ENCODE measurements at regions not wholly inside any gene's neighbourhood (a gene's known extent, or its start where the extent isn't known, plus 50 kb on each side); places are given as distances from the start of the nearest gene placed in this dataset.

GRCh38 chr14:84655014-84655413, 874.9 kb upstream of the FLRT2 start:
- TF ChIP-seq CTCF (IDR thresholded peaks at IDR 0.05; ENCODE audit: control extremely low read depth, extremely low read depth): no peak
- no peak for ATAC-seq (ENCODE audit: insufficient read depth, low FRiP score)
- no peak overlapping the region for H3K9ac ChIP-seq (ENCODE audit: insufficient read depth in 1 of 2, low read length in 2 of 2)
- no peak overlapping the region for H3K4me3 ChIP-seq
- peaks cover 0 to 2% (median 0%) of the 10 kb centered on the region in 5 donors for H3K4me1 ChIP-seq (ENCODE audit: control insufficient read depth in 5 of 5, insufficient read depth in 5 of 5, low read length in 5 of 5)
- 90 to 93% methylated on average over 7 of the region's 7 CpGs for WGBS, 2 donors
- H3K9me3 ChIP-seq (ENCODE audit: control insufficient read depth in 4 of 4, insufficient read depth in 3 of 4, low read length in 3 of 4): peaks cover 0 to 8% (median 3%) of the 10 kb centered on the region in 4 donors
- no peak overlapping the region for H3K27ac ChIP-seq (ENCODE audit: low read depth in 1 of 2, low read length in 1 of 2)
- no peaks in the 10 kb centered on the region for H3K27me3 ChIP-seq (ENCODE audit: control insufficient read depth in 3 of 3, insufficient read depth in 3 of 3, low read length in 2 of 3)
- H3K36me3 ChIP-seq (ENCODE audit: control insufficient read depth in 4 of 4, insufficient read depth in 4 of 4, low read length in 4 of 4): no peaks in the 10 kb centered on the region
- DNase-seq: no peak

DNA sequence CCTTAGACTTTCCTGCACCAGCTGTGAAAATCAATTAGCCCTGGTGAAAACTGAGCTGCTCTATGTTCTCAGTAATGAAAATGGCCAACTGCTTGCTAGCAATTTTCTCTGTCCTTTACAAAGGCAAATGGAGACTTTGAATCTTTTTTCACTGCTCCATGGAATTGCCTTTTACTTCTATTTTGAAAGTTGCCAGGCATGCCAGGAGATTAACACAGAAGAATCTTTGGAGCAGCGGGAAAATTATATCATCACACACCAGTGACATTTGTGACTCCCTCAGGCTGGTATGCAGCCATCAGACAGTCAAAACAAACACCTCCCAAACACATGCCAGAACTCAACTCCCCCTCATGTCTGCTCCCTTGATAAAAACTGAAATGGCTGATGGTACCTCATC, 872.0 kb upstream of the FLRT2 start:
- Histone ChIP-seq H3K36me3 (ENCODE audit: control insufficient read depth in 4 of 4, insufficient read depth in 4 of 4, low read length in 4 of 4) (no peaks in the 10 kb centered on the region), H3K9ac (ENCODE audit: insufficient read depth in 1 of 2, low read length in 2 of 2) (no peak overlapping the region), H3K27ac (ENCODE audit: low read depth in 1 of 2, low read length in 1 of 2) (no peak overlapping the region), H3K9me3 (ENCODE audit: control insufficient read depth in 4 of 4, insufficient read depth in 3 of 4, low read length in 3 of 4) (peaks cover 0 to 6% (median 3%) of the 10 kb centered on the region in 4 donors), H3K27me3 (ENCODE audit: control insufficient read depth in 3 of 3, insufficient read depth in 3 of 3, low read length in 2 of 3) (no peaks in the 10 kb centered on the region), H3K4me1 (ENCODE audit: control insufficient read depth in 5 of 5, insufficient read depth in 5 of 5, low read length in 5 of 5) (peaks cover 0 to 2% (median 0%) of the 10 kb centered on the region in 5 donors), H3K4me3 (no peak overlapping the region)
- DNase-seq: no peak
- TF ChIP-seq CTCF (IDR thresholded peaks at IDR 0.05; ENCODE audit: control extremely low read depth, extremely low read depth): no peak
- no peak for ATAC-seq (ENCODE audit: insufficient read depth, low FRiP score)
- 60 to 67% methylated on average over 1 of the region's 1 CpG for WGBS, 2 donors

DNA sequence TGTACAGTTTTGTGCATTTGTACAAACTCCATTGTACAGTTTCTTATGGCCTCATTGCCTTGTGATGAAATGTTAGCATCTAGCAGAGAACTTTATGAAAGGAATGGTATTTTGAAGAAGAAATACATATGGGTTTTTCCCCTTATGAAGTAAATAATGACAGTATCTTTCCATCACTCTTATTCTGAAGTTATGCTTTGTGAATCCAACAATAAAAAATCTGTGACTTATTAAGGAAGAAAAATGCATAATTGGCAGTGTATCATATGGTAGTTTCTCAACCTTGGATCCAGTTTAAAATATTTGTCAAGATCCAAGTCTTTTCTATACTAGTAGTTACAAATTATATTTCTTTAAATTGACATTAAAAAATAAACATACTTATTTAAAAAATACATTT, 859.1 kb upstream of the FLRT2 start:
- H3K9ac ChIP-seq (ENCODE audit: insufficient read depth in 1 of 2, low read length in 2 of 2): no peak overlapping the region
- DNase-seq (no peak), ATAC-seq (ENCODE audit: insufficient read depth, low FRiP score) (no peak)
- H3K27ac ChIP-seq (ENCODE audit: low read depth in 1 of 2, low read length in 1 of 2): no peak overlapping the region
- no peaks in the 10 kb centered on the region for H3K4me1 ChIP-seq (ENCODE audit: control insufficient read depth in 5 of 5, insufficient read depth in 5 of 5, low read length in 5 of 5)
- no peak overlapping the region for H3K4me3 ChIP-seq
- peaks cover 0 to 4% (median 3%) of the 10 kb centered on the region in 4 donors for H3K9me3 ChIP-seq (ENCODE audit: control insufficient read depth in 4 of 4, insufficient read depth in 3 of 4, low read length in 3 of 4)
- no peaks in the 10 kb centered on the region for H3K27me3 ChIP-seq (ENCODE audit: control insufficient read depth in 3 of 3, insufficient read depth in 3 of 3, low read length in 2 of 3)
- H3K36me3 ChIP-seq (ENCODE audit: control insufficient read depth in 4 of 4, insufficient read depth in 4 of 4, low read length in 4 of 4): no peaks in the 10 kb centered on the region
- TF ChIP-seq CTCF (IDR thresholded peaks at IDR 0.05; ENCODE audit: control extremely low read depth, extremely low read depth): no peak

GRCh38 chr14:84671776-84672175, 858.2 kb upstream of the FLRT2 start:
- Histone ChIP-seq H3K4me1 (ENCODE audit: control insufficient read depth in 5 of 5, insufficient read depth in 5 of 5, low read length in 5 of 5) (no peaks in the 10 kb centered on the region), H3K27ac (ENCODE audit: low read depth in 1 of 2, low read length in 1 of 2) (no peak overlapping the region), H3K9me3 (ENCODE audit: control insufficient read depth in 4 of 4, insufficient read depth in 3 of 4, low read length in 3 of 4) (peaks cover 0 to 4% (median under 1%) of the 10 kb centered on the region in 4 donors), H3K27me3 (ENCODE audit: control insufficient read depth in 3 of 3, insufficient read depth in 3 of 3, low read length in 2 of 3) (no peaks in the 10 kb centered on the region), H3K4me3 (no peak overlapping the region), H3K36me3 (ENCODE audit: control insufficient read depth in 4 of 4, insufficient read depth in 4 of 4, low read length in 4 of 4) (no peaks in the 10 kb centered on the region), H3K9ac (ENCODE audit: insufficient read depth in 1 of 2, low read length in 2 of 2) (no peak overlapping the region)
- no peak for TF ChIP-seq CTCF (IDR thresholded peaks at IDR 0.05; ENCODE audit: control extremely low read depth, extremely low read depth)
- DNase-seq (no peak), ATAC-seq (ENCODE audit: insufficient read depth, low FRiP score) (no peak)
- WGBS, 2 donors: 62 to 89% methylated on average over 3 of the region's 3 CpGs
